HG03575 (cell line): ENCODE measurements at regions not wholly inside any gene's neighbourhood (a gene's known extent, or its start where the extent isn't known, plus 50 kb on each side); places are given as distances from the start of the nearest gene placed in this dataset.

Experiments
- ATAC-seq: cut with Tn5 transposase; IDR thresholded peaks from one replicate; pipeline ENCODE4 v1.9.1; 2021; ENCODE audit not compliant: unreplicated experiment, insufficient number of reproducible peaks, low FRiP score; ENCODE audit errors: extremely low read depth

GRCh38 chr11:15801126-15801525, 555.2 kb downstream of the SOX6 start:
- ATAC-seq = no peak

GRCh38 chr11:15801616-15802015, 554.7 kb downstream of the SOX6 start:
- ATAC-seq = no peak

GRCh38 chr11:15805726-15806125, 550.6 kb downstream of the SOX6 start:
- no peak for ATAC-seq

GRCh38 chr11:15806217-15806616, 550.1 kb downstream of the SOX6 start:
- no peak for ATAC-seq

- ATAC-seq = no peak
These were observed 548.5 kb downstream of the SOX6 start for GRCh38 chr11:15807827-15808226.

- ATAC-seq = no peak
These were observed 546.3 kb downstream of the SOX6 start for GRCh38 chr11:15810082-15810481.

- no peak for ATAC-seq
These were observed 545.8 kb downstream of the SOX6 start for GRCh38 chr11:15810525-15810924.

GRCh38 chr11:15815246-15816195, 540.8 kb downstream of the SOX6 start:
- no peak for ATAC-seq

- ATAC-seq = no peak
These were observed 540.0 kb downstream of the SOX6 start for GRCh38 chr11:15816260-15816871.

- ATAC-seq = no peak
These were observed 539.3 kb downstream of the SOX6 start for GRCh38 chr11:15817001-15817400.

- ATAC-seq = no peak
These were observed 538.1 kb downstream of the SOX6 start for GRCh38 chr11:15818132-15818842.

- peak; percentile 72 for ATAC-seq
These were observed 536.6 kb downstream of the SOX6 start for GRCh38 chr11:15819679-15820286.

GRCh38 chr11:15821451-15821850, 534.9 kb downstream of the SOX6 start:
- ATAC-seq = no peak

- ATAC-seq = no peak
These were observed 532.3 kb downstream of the SOX6 start for GRCh38 chr11:15824060-15824459.

- ATAC-seq = no peak
These were observed 530.2 kb downstream of the SOX6 start for GRCh38 chr11:15825976-15826650.

- ATAC-seq = no peak
These were observed 529.5 kb downstream of the SOX6 start for GRCh38 chr11:15826826-15827225.

GRCh38 chr11:15828215-15828853, 528.0 kb downstream of the SOX6 start:
- no peak for ATAC-seq

GRCh38 chr11:15829312-15829711, 527.0 kb downstream of the SOX6 start:
- ATAC-seq = no peak
